Right hindlimb (tissue), 1 donor: ENCODE measurements at regions not wholly inside any gene's neighbourhood (a gene's known extent, or its start where the extent isn't known, plus 50 kb on each side); places are given as distances from the start of the nearest gene placed in this dataset.
A peak's percentile ranks its signal among the peaks of the same experiment; 100 is the strongest.
"Not testable (repeated sequence)": the region's sequence is repeated elsewhere in the genome, so short reads cannot be mapped to it uniquely, and the experiment has no call there.

ENCODE experiments used
- DNase-seq: peaks from one replicate; pipeline ENCODE4 v3.0.0-alpha.2; 2018

DNA sequence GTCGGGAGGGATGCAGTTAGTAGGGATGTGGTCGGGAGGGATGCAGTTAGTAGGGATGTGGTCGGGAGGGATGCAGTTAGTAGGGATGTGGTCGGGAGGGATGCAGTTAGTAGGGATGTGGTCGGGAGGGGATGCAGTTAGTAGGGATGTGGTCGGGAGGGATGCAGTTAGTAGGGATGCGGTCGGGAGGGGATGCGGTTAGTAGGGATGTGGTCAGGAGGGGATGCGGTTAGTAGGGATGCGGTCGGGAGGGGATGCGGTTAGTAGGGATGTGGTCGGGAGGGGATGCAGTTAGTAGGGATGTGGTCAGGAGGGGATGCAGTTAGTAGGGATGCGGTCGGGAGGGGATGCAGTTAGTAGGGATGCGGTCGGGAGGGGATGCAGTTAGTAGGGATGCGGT, 96.2 kb downstream of the BDH1 start:
- DNase-seq, result not testable (repeated sequence)

DNA sequence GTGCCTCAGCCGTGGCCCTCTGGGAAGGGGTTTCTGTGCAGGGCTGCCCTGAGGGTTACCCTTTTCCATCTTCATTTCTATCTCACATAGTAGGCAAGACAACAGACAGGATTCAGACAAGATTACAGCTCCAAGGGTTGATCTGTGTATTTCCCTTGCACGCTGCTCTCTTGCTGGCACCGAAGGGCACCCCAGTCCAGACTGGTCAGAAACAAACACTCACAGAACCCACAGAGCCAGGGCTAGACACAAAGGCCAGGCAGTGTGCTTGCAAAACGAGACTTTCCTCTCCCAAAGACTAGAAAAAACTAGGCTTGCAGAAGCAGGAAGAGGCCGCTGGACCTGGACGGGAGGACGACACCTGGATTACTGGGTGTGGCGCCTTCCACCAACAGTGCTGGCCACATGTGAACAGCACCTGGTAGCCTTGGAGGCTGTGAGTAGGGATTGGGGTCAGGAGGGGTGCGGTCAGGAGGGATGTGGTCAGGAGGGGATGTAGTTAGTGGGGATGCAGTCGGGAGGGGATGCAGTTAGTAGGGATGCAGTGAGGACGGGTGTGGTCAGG, 96.8 kb downstream of the BDH1 start:
- no peak for DNase-seq

DNA sequence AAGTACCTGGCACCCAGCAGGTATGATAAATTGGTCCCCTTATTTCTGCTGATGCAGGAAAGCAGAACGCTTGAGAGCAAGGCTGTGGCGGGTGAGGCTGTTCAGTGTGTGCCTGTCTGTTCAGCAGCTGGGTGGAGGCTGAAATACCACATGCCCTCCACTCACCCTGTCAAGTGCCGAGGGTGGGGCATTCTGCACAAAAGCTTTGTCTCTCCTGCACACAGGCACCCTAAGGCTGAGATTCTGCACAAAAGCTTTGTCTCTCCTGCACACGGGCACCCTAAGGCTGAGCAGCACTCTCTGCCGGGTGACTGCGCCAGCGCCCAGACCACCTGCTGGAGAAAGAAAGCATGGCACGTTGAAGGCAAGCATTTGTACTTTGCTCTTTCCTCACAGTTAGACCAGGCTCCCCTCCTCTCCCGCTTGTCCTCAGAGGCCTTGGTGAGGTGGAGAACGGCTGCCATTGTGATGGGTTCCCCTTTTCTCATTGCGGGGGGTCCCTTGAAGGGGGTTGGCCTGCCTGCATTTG, 97.5 kb downstream of the BDH1 start:
- DNase-seq, result no peak

DNA sequence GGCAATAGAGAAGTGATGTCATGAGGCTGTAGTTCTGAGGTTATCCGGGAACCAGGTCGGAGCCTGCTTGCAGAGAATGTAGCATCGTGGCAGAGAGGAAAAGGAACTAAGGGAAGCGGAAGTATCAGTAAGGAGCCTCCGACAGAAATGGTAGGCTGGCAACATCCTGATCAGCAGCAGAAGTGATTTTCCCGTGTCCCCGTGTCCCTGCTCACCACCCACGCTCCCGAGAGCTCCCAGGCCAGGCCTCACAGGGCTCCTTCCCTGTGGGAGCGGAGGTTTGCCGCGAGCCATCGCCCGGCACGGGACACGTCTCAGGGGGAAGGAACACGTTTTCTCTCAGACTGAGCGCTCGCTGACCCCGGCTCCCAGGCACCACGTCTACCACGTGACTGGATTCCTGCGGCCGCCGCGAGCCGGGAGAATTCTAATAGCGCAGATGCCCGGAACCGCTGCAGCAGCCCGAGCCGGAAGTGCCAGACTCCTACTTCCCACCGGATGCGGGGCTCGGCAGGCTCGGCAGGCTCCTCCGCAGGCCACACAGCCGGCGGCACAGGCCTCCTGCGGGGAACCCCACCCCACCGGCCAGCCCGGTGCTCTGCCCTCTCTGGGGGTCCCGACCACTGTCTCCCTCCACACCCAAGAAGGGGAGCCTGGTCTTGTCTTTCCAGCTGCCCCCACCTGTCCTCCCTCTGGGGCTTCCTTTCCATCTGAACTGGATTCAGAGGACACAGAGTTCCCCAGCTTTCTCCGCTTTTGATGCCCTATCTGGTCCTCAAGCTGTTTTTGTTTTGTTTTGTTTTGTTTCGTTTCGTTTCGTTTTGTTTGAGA, 99.3 kb downstream of the BDH1 start:
- DNase-seq, result peak; percentile 92

DNA sequence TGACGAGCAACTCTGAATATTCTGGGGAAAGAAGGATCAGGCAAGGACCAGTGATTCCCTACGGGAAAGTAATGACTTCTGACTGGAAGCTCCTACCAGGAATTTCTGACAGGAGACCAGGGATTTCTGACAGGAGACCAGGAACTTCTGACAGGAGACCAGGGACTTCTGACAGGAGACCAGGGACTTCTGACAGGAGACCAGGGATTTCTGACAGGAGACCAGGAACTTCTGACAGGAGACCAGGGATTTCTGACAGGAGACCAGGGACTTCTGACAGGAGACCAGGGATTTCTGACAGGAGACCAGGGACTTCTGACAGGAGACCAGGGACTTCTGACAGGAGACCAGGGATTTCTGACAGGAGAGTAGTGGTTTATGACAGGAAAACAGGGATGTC, 100.9 kb downstream of the BDH1 start:
- not testable (repeated sequence) for DNase-seq

DNA sequence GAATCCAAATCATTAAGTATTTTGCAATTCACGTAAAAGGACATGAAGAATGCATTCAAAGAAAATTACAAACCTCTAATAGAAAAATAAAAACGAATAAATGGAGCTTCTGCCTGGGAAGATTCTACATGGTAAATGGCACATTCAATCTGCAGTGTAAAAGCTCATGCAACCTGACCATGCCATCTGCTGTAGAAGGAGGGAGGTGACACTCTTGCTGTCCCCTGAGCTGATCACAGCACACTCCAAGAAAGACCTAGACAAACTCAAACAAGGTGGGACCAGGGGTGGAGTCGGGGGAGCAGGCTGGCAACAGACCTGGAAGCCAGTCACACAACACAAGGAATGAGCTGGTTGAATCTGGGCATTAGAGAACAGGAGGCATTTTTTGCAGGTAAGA, 101.8 kb downstream of the BDH1 start:
- no peak for DNase-seq

DNA sequence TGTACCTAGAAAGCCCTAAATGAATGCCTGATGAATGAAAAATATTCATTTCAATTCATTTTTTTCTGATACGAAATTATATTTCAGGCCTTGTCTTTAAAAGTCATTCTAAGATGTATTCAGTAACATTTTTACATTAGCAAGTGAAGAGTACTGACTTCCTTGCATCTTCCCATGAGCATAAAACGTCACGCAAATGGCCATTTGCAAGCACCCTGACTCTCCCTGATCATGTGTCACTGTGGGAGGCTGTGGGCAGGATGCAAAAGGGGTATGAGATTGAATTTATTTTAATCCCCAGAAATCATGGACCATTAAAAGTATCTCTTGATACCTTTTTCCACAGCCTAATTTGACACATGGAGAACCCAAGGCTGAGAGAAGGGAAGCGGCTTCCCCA, 105.0 kb downstream of the BDH1 start:
- no peak for DNase-seq

DNA sequence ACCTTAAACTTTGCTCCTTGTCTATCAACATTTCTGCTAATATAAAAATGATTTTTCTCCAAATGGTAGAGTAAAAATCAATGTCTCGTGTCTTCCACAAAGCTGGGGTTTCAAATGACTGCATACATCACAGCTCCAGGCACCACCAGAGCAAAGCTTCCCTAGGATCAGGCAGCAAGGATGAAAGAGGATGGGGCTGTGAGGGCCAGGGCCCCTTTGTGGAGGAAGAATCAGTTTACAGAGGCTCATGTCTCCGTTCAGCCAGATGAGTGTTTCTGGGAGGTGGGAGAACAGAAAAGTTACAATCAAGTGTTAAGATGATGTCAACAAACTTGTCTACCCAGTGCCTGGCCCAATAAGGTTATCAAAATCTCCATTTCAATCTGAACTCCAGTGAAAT, 105.5 kb downstream of the BDH1 start:
- DNase-seq, result no peak

DNA sequence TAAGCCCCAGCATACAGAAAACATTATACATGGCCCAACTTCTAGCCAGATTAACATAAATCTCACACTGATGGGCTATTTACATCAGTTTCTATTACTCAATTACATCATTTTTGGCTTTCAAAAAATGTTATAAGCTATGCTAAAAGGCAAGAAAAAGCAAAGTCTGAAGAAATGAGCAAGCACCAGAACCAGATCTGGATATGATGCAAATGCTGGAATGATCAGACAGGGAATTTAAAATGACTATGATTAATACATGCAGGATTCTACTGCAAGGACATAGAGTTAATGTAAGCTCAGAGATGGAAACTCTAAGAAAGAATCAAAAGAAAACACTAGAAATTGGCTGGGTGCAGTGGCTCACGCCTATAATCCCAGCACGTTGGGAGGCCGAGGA, 106.6 kb downstream of the BDH1 start:
- DNase-seq, result not testable (repeated sequence)

DNA sequence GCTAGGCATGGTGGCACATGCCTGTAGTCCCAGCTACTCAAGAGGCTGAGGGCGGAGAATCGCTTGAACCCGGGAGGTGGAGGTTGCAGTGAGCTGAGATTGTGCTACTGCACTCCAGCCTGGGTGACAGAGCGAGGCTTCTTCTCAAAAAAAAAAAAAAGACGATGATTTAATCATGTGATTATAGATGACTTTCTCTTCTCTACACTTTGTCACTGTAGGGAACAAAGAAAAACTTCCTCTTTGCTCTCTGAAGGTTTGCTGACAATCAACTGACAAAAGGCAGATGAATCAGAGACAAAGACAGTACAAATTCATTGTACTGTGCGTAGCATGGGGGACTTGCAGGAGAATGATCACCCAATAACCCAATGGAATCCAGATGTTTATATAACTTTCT, 108.0 kb downstream of the BDH1 start:
- DNase-seq, result not testable (repeated sequence)

DNA sequence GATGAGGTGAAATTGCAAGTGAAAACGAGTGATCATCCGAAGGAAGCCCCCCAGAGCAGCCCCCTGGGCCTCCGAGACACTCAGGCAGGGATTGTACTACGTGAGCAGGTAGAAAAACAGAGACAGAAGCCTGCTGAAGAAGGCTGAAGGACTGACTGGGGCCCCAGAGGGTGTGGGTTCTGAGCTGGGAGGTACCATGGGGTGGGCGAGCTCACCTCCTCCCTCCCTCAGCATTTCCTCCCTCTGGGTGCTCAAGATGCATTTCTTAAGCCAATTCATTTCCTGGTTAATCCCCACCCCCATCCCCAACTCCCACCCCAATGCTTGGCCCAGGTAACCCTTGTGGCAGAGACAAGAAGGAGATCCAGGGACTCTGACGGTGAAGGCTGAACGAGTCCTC, 108.7 kb downstream of the BDH1 start:
- no peak for DNase-seq

DNA sequence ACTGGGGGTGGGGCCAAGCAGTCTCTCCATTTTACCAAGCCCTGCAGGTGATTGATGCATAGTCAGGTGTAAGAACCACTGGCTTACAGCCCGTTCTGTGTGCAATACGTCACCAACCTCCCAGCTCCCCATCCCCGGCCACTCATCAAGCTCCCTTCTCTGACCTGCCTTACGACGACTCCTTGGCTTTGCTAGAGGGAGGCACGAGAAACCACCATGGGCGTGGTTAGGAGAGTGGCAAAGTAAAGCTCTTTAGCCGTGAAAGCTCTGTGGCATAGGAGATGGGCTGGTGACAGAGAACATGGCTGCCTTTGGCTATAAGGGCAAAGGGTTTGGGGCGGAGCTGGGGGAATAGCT, 109.1 kb downstream of the BDH1 start:
- DNase-seq, result no peak

DNA sequence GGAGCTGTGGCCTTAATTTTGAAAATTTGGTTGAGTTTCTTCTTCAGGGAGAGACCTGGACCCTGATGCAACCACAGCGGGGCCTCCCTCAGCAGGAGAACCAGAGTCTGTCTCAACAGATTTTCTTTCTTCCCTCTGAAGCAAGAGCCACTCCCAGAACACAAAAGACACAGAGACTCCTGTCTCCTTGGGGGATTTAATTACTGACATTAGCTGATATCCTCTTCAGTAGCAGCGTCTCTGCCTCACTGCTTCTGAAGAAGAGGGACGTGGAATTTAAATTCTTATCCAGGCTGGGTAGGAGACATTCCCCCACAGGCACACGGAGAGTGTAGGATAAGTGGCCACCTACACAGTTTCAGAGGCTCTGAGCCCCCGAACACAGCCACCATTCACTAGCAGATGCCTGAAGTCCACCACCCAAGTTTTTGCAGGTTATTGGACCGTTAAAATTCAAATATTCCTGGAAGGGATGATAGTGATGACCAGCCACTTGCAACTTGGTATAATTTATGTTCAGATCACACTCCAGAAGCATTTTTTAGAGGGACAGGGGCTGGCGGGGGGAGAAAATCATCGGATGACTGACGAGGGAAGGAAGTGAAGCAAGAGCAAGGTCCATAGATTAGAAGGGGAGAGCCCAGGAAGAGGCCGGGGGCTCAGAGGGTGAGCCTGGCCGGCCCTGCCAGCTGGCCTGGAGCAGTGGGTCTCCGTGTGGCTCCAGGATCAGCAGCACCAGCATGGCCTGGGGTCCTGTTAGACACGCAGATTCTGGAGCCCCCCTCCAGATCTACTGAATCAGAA, 109.7 kb downstream of the BDH1 start:
- no peak for DNase-seq

DNA sequence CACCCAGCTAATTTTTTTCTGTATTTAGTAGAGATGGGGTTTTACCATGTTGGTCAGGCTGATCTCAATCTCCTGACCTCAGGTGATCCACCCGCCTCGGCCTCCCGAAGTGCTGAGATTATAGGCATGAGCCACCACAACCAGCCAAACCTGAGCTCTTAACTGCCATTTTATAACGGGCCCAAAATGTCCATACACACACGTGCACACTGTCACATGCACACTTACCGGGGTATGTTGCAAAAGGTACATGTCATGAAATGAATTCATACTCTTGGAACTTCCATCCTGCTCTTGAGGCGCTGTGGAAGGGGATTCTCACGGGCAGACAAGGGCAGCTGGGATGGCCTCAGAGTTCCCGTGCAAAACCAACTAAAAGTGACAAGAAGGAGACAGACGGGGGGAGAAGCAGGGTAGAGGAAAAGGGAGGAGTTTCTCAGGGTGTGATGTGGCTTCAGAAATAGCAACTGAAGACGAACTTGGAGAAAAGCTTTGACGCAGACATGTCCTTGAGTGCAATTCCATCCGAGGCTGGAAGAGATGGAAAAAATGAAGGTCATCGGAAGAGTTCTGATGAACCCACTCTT, 110.9 kb downstream of the BDH1 start:
- no peak for DNase-seq

DNA sequence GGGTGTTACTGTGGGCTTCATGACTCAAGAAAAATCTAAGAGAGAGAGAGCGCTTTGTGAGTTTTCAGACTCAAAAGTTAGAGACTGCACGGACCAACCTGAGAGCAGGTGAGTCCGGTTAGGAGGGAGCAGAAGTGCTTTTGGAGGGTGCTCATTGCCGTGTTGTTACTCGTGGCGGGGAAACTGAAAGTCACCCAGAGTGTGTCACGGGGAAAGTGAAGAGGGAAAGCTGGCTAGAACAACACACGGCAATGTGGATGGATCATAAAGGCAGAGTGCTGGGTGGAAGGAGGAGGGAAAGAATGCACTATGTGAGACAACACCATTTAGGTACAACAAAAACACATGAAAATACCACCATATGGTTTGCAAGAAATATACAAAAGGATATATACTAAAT, 112.3 kb downstream of the BDH1 start:
- no peak for DNase-seq

DNA sequence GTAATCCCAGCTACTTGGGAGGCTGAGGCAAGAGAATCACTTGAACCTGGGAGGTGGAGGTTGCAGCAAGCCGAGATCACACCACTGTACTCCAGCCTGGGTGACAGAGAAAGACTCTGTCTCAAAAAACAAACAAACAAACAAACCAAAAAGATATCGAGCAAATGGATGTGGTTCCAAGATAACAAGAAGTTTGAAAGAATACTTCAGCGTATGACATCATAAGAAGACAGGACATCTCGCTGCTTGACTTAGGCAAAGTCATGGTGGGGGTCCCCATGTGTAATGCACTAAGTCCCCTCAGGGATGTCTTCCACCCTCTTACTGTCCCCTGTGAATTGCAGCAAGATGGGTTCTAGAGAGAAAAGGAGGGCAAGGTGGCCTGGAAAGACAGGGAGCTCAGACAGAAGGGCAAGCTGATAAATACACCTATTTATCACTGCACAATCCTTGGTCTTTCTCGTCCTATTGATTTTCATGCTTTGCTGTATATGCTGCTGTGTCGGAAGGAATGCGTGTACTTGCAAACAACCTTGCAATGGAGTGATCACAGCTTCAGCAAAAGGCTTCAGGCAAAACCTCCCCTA, 115.0 kb downstream of the BDH1 start:
- DNase-seq, result no peak

DNA sequence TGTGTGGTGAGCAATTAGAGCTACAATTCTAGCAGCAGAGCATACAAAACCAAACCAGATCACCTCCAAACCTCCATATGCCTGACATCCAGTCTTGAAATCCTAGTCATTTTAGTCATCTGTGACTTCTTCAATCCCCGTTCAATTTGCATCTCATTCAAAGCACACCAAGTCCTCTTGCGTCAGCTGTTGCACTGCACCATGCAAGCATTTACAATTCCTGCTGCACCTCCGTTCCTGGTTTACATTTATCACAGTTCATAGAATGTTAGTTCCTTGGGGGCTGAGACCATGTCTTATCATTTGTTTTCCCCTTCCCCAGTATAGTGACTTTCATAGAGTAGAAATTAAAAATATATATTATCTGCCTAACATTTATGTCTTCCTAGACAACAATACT, 116.9 kb downstream of the BDH1 start:
- no peak for DNase-seq

DNA sequence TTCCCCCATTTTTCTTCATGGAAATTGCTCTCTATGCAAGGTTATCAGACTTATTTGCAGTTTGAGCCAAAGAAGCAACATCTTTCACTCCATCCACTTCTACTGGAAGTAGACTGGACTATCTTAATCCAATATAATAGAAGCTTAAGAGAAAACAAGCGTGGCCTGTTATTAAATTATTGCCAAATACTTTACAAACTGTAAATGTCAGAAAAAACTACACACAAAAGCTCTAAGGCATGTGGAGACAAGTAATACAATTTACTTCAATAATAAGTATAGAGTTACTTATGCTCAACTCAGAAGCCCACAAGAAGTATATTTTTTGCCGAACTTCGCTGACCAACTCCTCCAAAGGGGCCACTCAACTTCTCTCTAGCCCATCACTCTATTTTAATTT, 120.3 kb downstream of the BDH1 start:
- no peak for DNase-seq

DNA sequence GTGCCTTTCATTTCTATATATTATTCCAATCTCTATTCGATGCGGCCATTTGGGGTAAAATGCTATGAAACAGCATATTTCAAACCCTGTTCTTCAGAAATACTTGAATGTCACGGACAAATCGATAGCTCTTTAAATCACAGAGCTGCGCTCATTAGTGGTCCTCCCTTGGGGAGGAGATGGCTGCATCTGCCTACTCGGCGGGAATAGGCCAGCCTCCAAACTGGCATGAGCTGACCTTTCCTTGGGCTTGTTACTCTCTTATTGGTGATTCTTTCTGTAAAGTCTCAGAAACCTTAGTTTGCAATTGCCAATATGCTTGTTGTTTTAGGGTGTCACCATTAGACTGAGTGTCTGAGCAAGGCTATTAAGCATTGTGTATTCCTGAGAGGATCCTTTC, 120.9 kb downstream of the BDH1 start:
- no peak for DNase-seq

DNA sequence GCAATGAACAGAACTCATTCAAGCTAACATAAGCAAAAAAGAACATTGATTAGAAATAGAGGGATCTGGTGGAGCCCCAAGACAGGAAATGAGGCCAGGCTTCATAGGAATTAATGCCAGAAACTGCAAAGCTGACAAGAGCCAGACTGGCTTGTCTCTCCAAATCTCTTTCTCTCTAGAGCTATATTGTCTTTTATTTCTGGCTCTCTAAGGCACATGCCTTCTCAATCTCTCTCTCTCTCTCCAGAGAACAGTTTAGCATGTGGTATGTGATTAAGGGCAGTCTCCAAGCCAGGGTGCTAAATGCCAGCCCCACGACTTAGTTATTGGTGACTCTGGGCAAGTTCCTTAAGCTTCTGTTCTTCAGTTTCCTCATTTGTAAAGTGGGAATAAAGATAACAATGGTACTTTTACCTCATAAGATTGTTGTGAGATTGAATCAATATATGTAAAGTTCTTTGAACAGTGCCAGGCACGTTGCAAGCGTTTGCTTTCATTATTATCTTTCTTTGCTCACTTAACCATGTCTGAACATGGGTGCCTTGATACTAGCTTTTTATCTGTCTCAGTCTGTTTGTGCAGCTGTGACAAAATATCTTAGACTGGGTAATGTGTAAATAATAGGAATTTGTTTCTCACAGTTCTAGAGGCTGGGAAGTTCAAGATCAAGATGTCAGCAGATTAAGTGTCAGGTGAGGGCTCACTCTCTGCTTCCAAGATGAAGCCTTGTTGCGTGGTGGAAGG, 123.2 kb downstream of the BDH1 start:
- peak; percentile 45 for DNase-seq

DNA sequence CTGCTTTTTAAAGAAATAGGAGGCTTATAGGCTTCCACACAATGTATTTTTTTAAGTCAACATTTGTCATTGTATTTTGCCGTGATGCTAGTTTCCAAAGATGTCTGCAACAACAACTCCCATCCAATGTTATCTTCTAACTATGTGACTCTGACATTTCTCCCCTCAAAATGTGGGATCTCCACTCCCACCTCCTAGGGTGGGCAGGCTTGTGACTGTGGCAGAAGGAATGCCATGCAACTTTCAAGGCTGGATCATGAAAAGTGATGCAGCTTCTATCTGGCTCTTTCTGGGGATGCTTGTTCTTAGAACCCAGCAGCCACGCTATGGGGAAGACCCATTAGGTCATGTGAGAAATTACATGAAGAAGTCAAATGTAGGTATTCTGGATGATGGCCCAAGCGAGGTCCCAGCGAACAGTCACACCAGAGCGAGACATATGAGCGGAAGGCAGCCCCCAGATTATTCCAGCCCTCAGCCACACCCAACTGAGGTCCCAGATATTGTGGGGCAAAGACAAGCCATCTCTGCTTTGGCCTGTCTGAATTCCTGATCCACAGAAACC, 124.3 kb downstream of the BDH1 start:
- DNase-seq, result no peak

DNA sequence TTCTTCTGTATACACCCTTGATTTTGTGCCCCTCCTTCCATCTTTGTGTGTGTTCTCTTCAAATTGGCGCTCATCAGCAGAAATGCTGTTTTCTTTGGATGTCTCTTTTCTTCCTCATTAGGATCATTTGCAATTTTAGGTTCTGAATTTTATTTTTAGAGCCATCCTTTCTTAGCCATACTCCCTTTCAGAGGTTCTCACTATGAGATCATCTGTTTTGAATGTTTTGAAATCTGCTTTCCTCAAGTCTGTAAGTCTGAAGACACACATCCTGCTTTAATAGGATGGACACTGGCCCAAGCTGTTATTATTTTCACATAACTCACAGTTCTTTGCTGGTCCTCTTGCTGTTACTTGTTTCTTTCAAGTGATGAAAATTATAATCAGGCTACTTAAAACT, 124.8 kb downstream of the BDH1 start:
- DNase-seq, result no peak
